Ishikawa (cell line): ENCODE measurements at regions not wholly inside any gene's neighbourhood (a gene's known extent, or its start where the extent isn't known, plus 50 kb on each side); places are given as distances from the start of the nearest gene placed in this dataset.

ENCODE experiments used
- CEBPB ChIP-seq: IDR thresholded peaks from 2 replicates; pipeline ENCODE4 v1.6.1; 2012
- CREB1 ChIP-seq: IDR thresholded peaks from 2 replicates; pipeline ENCODE4 v1.6.1; 2012; ENCODE audit warnings: low read depth
- EGR1 ChIP-seq: IDR thresholded peaks from 2 replicates; pipeline ENCODE4 v1.6.1; 2012
- EP300 ChIP-seq: IDR thresholded peaks from 2 replicates; pipeline ENCODE4 v1.6.1; 2012; ENCODE audit warnings: borderline replicate concordance
- FOXM1 ChIP-seq: IDR thresholded peaks from 2 replicates; pipeline ENCODE4 v1.6.1; 2012; ENCODE audit warnings: low read depth, borderline replicate concordance
- NFIC ChIP-seq: IDR thresholded peaks from 2 replicates; pipeline ENCODE4 v1.6.1; 2012
- RAD21 ChIP-seq: IDR thresholded peaks from 2 replicates; pipeline ENCODE4 v1.6.1; 2012; ENCODE audit warnings: low read depth
- REST ChIP-seq: IDR thresholded peaks from 2 replicates; pipeline ENCODE4 v1.6.1; 2012; ENCODE audit warnings: low read depth, mild to moderate bottlenecking
- TAF1 ChIP-seq: IDR thresholded peaks from 2 replicates; pipeline ENCODE4 v1.6.1; 2012; ENCODE audit warnings: low read depth, mild to moderate bottlenecking
- TCF12 ChIP-seq: IDR thresholded peaks from 2 replicates; pipeline ENCODE4 v1.6.1; 2012; ENCODE audit warnings: low read depth
- TEAD4 ChIP-seq: IDR thresholded peaks from 2 replicates; pipeline ENCODE4 v1.6.1; 2012
- USF1 ChIP-seq: IDR thresholded peaks from 2 replicates; pipeline ENCODE4 v1.6.1; 2012
- YY1 ChIP-seq: IDR thresholded peaks from 2 replicates; pipeline ENCODE4 v1.6.1; 2012; ENCODE audit warnings: low read depth
- ZBTB7A ChIP-seq: IDR thresholded peaks from 2 replicates; pipeline ENCODE4 v1.6.1; 2012; ENCODE audit warnings: low read depth
- TF ChIP-seq, protein P1 (sequence below): IDR thresholded peaks from 2 replicates; pipeline ENCODE4 v1.6.1; 2012

DNA sequence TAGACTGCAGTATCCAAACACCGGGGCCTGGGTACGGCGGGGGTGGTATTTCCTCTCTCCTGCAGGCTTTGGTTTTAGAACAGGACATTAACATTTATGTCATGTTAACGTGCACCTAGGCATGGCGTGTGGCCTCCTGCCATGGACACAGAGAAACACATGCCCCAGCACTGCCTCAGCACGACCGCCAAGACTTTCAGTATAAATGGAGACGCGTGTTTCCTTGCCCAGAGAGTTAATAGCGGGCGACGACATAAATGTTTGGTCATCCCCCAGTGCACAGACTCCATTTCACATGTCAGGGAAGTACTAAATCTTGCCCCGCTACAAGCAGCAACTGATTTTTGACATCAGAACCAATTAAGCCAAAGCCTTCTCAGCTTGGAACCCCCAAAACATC, 737.9 kb downstream of the RAB28 start:
- TF ChIP-seq TCF12 = no peak
- no peak for TF ChIP-seq FOXM1
- TF ChIP-seq EGR1 = no peak
- no peak for TF ChIP-seq EP300
- no peak for TF ChIP-seq TEAD4
- TF ChIP-seq TAF1 = no peak
- no peak for TF ChIP-seq ZBTB7A
- no peak for TF ChIP-seq RAD21
- TF ChIP-seq USF1 = no peak
- no peak for TF ChIP-seq YY1
- TF ChIP-seq CREB1 = no peak
- no peak for TF ChIP-seq REST
- no peak for TF ChIP-seq CEBPB
- TF ChIP-seq NFIC = no peak
- TF ChIP-seq, protein P1, sequence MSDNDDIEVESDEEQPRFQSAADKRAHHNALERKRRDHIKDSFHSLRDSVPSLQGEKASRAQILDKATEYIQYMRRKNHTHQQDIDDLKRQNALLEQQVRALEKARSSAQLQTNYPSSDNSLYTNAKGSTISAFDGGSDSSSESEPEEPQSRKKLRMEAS = no peak

DNA sequence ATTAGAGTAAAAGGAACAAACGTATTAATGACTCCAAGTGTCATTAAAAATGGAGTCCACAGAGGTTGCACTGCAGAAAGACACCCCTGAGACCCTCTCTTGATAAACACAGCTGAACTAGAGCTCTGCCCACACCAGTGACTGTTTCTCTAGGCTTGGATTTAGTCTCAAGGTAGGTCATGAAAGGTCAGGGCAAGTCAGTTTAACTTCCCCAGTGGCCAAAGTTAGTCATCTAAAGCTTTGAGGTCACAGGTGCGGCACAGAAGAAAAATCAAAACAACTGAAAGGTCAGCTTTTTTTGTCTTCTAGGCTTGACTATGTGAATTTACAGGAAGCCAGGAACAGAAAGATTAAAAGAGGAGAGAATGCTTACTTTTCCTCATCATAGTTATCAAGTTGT, 749.6 kb downstream of the RAB28 start:
- no peak for TF ChIP-seq TCF12

DNA sequence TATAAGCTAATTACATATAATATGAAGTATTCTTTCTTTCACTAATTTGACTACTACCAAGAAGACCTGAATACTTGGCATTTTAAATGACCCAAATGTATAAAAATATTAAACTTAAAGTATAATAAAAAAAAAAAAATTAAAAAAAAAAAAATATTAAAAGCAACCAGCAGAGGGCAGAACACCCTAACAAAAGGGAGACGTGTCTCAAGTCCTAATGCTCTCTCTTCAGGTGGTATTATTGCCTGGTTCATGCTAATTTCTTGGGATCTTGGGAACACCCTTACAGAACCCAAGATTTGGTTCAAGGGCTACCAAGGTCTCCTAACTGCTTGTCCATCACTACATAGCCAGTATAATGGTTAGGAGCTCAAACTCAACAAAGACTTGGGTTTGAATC, 754.8 kb downstream of the RAB28 start:
- no peak for TF ChIP-seq ZBTB7A
- peak; percentile 62 for TF ChIP-seq RAD21

DNA sequence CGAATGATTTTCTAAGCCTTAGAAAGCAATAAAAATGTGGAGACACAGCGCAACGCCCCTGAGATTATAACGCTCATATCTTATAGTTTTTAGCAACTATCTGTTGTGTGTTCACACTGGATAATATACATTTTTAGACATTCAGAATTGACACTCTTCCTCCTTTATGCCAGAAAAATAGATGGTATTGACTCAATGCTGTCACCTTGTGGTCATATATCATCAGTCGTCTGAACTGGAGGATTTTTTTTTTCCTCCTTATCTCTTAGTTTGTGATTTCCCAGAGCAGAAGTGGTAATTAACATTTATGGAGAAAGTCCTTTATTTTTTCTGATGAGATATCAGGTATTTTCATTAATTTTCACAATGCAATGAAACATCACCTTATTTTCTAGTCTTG, 759.6 kb downstream of the RAB28 start:
- peak; percentile 29; the same call in 1 of the 2 replicates for TF ChIP-seq RAD21
- no peak for TF ChIP-seq TEAD4

DNA sequence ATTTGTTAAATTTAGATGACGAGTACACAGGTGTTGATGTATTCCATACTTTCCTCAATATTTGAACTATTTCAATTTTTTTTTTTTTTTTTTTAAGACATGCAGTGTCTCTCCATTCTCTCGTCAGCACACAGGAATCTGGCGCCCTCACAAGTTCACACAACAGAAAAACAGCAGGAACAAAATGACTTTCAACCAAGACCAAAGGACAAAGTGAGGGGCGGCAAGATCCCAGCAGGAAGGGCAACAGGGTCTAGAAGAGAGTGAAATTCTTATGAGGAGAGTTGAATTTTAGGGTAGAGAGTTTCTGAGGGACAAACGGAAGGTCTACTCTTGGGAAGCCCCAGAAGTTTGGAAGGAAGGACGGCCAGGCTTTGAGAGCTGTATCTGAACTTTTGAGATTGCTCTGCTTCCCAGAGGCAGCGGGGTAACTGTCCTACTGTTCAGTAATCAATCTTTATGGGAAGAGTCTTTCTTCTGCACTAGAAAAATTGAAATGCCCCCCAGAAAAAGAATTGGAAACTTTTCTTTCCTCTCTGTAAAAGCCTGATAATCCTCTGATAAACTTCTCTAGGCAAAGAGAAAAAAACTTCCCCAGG, 760.2 kb downstream of the RAB28 start:
- TF ChIP-seq EGR1 (no peak), RAD21 (peak; percentile 31; the same call in 1 of the 2 replicates)

GRCh38 chr4:12716896-12717295, 767.2 kb downstream of the RAB28 start:
- TF ChIP-seq, protein P1 = no peak
- TF ChIP-seq NFIC (no peak), TAF1 (no peak), TEAD4 (no peak), TCF12 (no peak), EP300 (no peak), CEBPB (no peak), ZBTB7A (no peak), CREB1 (no peak), YY1 (no peak)

- TF ChIP-seq CEBPB = no peak
- TF ChIP-seq ZBTB7A = no peak
- no peak for TF ChIP-seq USF1
- TF ChIP-seq RAD21 = no peak
- no peak for TF ChIP-seq TEAD4
- no peak for TF ChIP-seq EP300
- no peak for TF ChIP-seq FOXM1
- TF ChIP-seq, protein P1 = no peak
- TF ChIP-seq EGR1 = no peak
- TF ChIP-seq REST = no peak
- no peak for TF ChIP-seq TCF12
- TF ChIP-seq CREB1 = no peak
- no peak for TF ChIP-seq TAF1
- no peak for TF ChIP-seq YY1
- TF ChIP-seq NFIC = no peak
Observed at GRCh38 chr4:12712648-12713339, 771.3 kb downstream of the RAB28 start.
